Adipocyte (in vitro differentiated cells): ENCODE measurements at regions not wholly inside any gene's neighbourhood (a gene's known extent, or its start where the extent isn't known, plus 50 kb on each side); places are given as distances from the start of the nearest gene placed in this dataset.
"Not testable (repeated sequence)": the region's sequence is repeated elsewhere in the genome, so short reads cannot be mapped to it uniquely, and the experiment has no call there.

Source experiments
- DNase-seq: peaks from one replicate; pipeline ENCODE4 v3.0.0-alpha.2; 2015; ENCODE audit warnings: low read depth
- H3K27me3 ChIP-seq: replicated peaks from 2 replicates; pipeline ENCODE4 v1.7.0; 2013; ENCODE audit warnings: mild to moderate bottlenecking, low read length, moderate library complexity; ENCODE audit not compliant: control insufficient read depth, insufficient read depth
- H3K36me3 ChIP-seq: 2 replicates; pipeline ENCODE4 v1.7.0; 2013; ENCODE audit warnings: low read length, mild to moderate bottlenecking, moderate library complexity; ENCODE audit not compliant: control insufficient read depth, insufficient read depth, severe bottlenecking
- H3K4me1 ChIP-seq: 2 replicates; pipeline ENCODE4 v1.7.0; 2013; ENCODE audit warnings: mild to moderate bottlenecking, low read length, moderate library complexity; ENCODE audit not compliant: control insufficient read depth, insufficient read depth
- H3K4me3 ChIP-seq: 2 replicates; pipeline ENCODE4 v1.7.0; 2013; ENCODE audit warnings: mild to moderate bottlenecking, low read length, moderate library complexity
- H3K9ac ChIP-seq: 2 replicates; pipeline ENCODE4 v1.7.0; 2013; ENCODE audit warnings: mild to moderate bottlenecking, low read length, moderate library complexity
- H3K9me3 ChIP-seq: 2 replicates; pipeline ENCODE4 v1.7.0; 2013; ENCODE audit warnings: mild to moderate bottlenecking, low read length, moderate library complexity; ENCODE audit not compliant: control insufficient read depth

GRCh38 chr4:60655356-60655755 lies 544.8 kb upstream of the ADGRL3 start:
- H3K36me3 ChIP-seq, result no peaks in the 10 kb centered on the region
- H3K27me3 ChIP-seq, result no peaks in the 10 kb centered on the region
- H3K4me1 ChIP-seq, result peaks cover 25% of the 10 kb centered on the region
- peak; percentile 54 for DNase-seq
- H3K4me3 ChIP-seq, result peak overlapping the region; percentile 36
- no peaks in the 10 kb centered on the region for H3K9me3 ChIP-seq
- peak overlapping the region; percentile 32 for H3K9ac ChIP-seq

DNA sequence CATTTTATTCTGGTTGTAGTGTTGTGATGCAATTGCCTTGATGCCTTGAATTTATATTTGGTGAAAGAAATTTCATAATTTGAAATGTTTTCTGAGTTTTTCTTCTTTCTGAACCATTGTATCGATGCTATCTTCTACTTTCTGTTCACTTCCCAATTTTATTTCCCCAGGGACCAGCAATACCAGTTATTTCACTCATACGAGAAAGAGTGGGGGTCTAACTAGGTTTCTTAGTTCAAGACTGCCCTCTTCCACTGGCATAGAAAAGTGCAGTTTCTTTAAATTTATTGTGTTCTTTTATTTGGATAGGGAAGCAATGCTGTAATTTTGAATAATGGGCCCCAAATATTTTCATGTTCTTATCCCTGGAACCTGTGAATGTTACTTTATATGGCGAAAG lies 544.0 kb upstream of the ADGRL3 start:
- Histone ChIP-seq H3K27me3 (no peaks in the 10 kb centered on the region), H3K36me3 (no peaks in the 10 kb centered on the region), H3K9ac (peak overlapping the region; percentile 47), H3K4me1 (peaks cover 25% of the 10 kb centered on the region), H3K4me3 (peak overlapping the region; percentile 39), H3K9me3 (no peaks in the 10 kb centered on the region)
- DNase-seq, result peak; percentile 55

- Histone ChIP-seq H3K4me1 (peaks cover 25% of the 10 kb centered on the region), H3K4me3 (peak overlapping the region; percentile 74), H3K9me3 (no peaks in the 10 kb centered on the region), H3K9ac (peak overlapping the region; percentile 76), H3K27me3 (no peaks in the 10 kb centered on the region), H3K36me3 (no peaks in the 10 kb centered on the region)
- peak; percentile 27 for DNase-seq
These were observed 543.1 kb upstream of the ADGRL3 start for GRCh38 chr4:60657041-60657440.

DNA sequence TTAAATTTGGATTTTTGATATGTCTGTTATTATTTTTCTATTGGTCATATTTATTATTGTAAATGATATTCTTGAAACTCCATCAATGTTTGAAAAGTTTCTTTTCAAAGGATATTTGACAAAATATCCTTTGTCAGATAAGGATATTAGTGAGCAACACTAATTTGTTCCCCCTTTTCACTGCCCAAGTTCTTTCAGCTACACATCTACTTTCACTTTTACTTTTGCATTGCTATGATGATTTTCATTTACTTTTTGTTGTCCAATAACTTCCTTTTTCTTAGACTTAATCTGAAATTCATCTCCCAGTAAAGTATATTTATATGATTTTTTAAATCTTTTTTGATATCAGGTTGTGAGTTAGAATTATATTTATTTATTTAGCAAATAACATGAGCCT lies 542.3 kb upstream of the ADGRL3 start:
- H3K27me3 ChIP-seq, result no peaks in the 10 kb centered on the region
- DNase-seq, result peak; percentile 53
- H3K4me3 ChIP-seq, result peak overlapping the region; percentile 74
- H3K4me1 ChIP-seq, result peaks cover 25% of the 10 kb centered on the region
- peak overlapping the region; percentile 76 for H3K9ac ChIP-seq
- H3K36me3 ChIP-seq, result no peaks in the 10 kb centered on the region
- H3K9me3 ChIP-seq, result no peaks in the 10 kb centered on the region

DNA sequence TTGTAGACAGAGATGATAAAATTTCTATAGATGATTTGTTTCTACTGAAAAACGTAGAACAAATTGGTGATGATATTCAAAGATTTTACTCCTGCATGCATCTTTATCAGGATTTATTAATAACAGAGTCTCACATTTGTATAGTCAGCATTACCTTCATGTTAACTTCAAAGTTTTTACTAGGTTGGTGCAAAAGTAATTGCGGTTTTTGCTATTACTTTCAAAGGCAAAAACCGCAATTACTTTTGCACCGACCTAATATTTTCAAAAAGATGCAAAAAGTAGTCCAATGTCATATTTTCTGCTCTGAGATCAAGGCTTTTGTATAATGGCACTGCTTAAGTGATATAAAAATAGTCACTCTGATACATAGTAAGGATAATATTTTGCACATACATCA lies 536.4 kb upstream of the ADGRL3 start:
- no peak overlapping the region for H3K9ac ChIP-seq
- no peak for DNase-seq
- H3K36me3 ChIP-seq, result no peaks in the 10 kb centered on the region
- no peaks in the 10 kb centered on the region for H3K27me3 ChIP-seq
- no peaks in the 10 kb centered on the region for H3K9me3 ChIP-seq
- H3K4me3 ChIP-seq, result no peak overlapping the region
- H3K4me1 ChIP-seq, result no peaks in the 10 kb centered on the region

DNA sequence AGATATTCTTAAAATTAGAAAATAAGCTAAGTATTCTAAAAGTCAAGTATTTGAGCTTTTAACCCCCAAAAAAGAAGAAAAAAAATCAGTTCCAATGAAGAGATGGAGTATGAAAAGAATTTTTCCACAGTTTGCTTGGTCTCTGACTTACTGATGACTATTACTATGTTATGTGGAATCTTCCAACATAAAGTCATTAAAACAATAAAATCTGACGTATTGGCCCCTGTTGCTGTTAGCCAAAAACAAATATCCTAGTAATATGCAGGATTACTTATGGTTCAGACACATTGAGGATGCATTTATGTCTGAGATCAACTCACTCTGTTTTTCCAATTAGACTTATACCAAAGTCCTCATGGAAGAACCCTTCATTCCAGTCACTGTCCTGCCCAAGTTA lies 517.2 kb upstream of the ADGRL3 start:
- Histone ChIP-seq H3K27me3 (no peaks in the 10 kb centered on the region), H3K9me3 (peaks cover 10% of the 10 kb centered on the region), H3K4me3 (peak overlapping the region; percentile 68), H3K9ac (peak overlapping the region; percentile 83), H3K36me3 (no peaks in the 10 kb centered on the region), H3K4me1 (peaks cover 21% of the 10 kb centered on the region)
- peak; percentile 55 for DNase-seq

DNA sequence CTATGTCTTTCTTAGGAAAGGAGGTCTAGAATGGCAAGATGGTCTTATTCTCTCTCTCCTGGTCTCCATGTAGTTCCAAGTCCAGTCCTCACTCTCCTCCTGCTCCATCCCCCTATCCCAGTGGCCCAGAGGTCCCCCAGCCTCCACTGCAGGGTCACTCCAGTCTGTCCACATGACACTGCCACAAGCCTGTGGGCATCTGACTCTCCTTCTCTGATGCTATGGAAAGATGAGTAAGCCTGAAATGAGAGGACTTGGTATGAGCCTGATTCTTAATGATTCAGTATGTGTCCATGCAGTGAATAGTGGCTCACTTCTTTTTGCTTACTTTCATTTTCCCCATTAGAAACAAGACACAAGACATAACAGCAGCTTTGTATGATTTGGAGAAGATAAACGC lies 516.8 kb upstream of the ADGRL3 start:
- Histone ChIP-seq H3K4me1 (peaks cover 21% of the 10 kb centered on the region), H3K9ac (peak overlapping the region; percentile 83), H3K36me3 (no peaks in the 10 kb centered on the region), H3K9me3 (peaks cover 10% of the 10 kb centered on the region), H3K27me3 (no peaks in the 10 kb centered on the region), H3K4me3 (peak overlapping the region; percentile 68)
- DNase-seq, result peak; percentile 78

DNA sequence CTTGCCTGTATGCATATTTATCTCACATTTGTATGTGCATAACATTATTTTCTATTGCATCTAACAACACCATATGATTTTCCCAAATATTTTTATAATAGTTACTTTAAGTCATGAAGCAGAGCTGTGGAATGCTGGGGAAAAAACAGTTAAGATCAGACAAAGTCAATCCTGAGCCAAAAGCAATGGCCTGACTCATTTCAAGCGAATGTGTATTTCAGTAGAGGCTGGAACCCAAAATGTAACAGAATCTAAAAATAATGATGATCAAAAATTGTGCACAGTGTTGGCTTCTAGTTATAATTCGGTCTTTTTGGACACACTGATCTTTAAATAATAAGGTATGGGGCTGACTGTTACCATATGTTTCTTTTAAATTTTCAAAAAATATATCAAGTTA lies 516.2 kb upstream of the ADGRL3 start:
- Histone ChIP-seq H3K4me1 (peaks cover 21% of the 10 kb centered on the region), H3K9ac (peak overlapping the region; percentile 83), H3K9me3 (peaks cover 10% of the 10 kb centered on the region), H3K4me3 (peak overlapping the region; percentile 68), H3K27me3 (no peaks in the 10 kb centered on the region), H3K36me3 (no peaks in the 10 kb centered on the region)
- DNase-seq, result peak; percentile 89

- not testable (repeated sequence) for H3K9ac ChIP-seq, DNase-seq, H3K4me1 ChIP-seq, H3K9me3 ChIP-seq, H3K4me3 ChIP-seq, H3K27me3 ChIP-seq, H3K36me3 ChIP-seq
These were observed 504.1 kb upstream of the ADGRL3 start for GRCh38 chr4:60696062-60696461.

GRCh38 chr4:60709061-60709460 lies 491.1 kb upstream of the ADGRL3 start:
- Histone ChIP-seq H3K4me1 (no peaks in the 10 kb centered on the region), H3K9ac (no peak overlapping the region), H3K36me3 (no peaks in the 10 kb centered on the region), H3K27me3 (no peaks in the 10 kb centered on the region), H3K9me3 (no peaks in the 10 kb centered on the region), H3K4me3 (no peak overlapping the region)
- DNase-seq, result no peak

DNA sequence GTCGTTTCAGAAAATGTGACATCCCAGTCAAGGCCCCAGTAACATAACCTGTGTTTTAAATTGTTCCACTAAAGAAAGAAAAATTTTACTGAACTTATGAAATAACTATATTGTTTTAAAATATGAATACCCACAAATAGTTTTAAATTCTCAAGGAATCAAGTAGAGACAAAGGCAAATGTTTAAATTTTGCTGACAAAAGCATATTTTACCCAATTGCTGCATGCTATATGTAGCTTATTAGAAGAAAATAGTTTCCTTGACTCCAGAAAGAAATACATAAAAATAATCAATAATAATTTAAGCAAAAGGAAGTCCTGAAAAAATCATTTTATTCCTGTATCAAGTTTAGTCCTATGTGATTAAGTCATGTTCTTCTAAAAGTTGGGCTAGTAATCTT lies 481.3 kb upstream of the ADGRL3 start:
- DNase-seq, result no peak
- Histone ChIP-seq H3K9me3 (peaks cover 2% of the 10 kb centered on the region), H3K36me3 (no peaks in the 10 kb centered on the region), H3K4me3 (no peak overlapping the region), H3K9ac (no peak overlapping the region), H3K27me3 (no peaks in the 10 kb centered on the region), H3K4me1 (peaks cover 11% of the 10 kb centered on the region)

GRCh38 chr4:60721685-60722084 lies 478.4 kb upstream of the ADGRL3 start:
- H3K9me3 ChIP-seq, result no peaks in the 10 kb centered on the region
- H3K4me1 ChIP-seq, result peaks cover 29% of the 10 kb centered on the region
- no peak overlapping the region for H3K4me3 ChIP-seq
- no peaks in the 10 kb centered on the region for H3K27me3 ChIP-seq
- H3K9ac ChIP-seq, result peak overlapping the region; percentile 49
- H3K36me3 ChIP-seq, result no peaks in the 10 kb centered on the region
- no peak for DNase-seq
